K562 (cell line): ENCODE measurements at regions not wholly inside any gene's neighbourhood (a gene's known extent, or its start where the extent isn't known, plus 50 kb on each side); places are given as distances from the start of the nearest gene placed in this dataset.

Experiments
- ATAC-seq: fragments of 200-7000 bp; cut with Tn5 transposase; 3 replicates; pipeline ENCODE4 v1.9.1; 2020; ENCODE audit warnings: moderate library complexity
- BruUV-seq: library from RNA; stranded (reverse); fragments of 400-500 nt; replicated peaks from 2 replicates; lab custom pipeline; 2021; lab: Mats Ljungman, UMichigan
- CTCF ChIA-PET: fragments of 300-600 bp; formaldehyde crosslinking; extraction: SDS; loops from one replicate; lab custom pipeline; 2021; ENCODE audit warnings: low intra/inter-chr PET ratio; lab: Yijun Ruan, JAX
- POLR2A ChIA-PET: fragments of 300-600, 350-650 bp; sonication (Branson Sonifier 250); formaldehyde crosslinking; extraction: SDS; loops from one replicate; lab custom pipeline; 2021; ENCODE audit warnings: antibody characterized with exemption, inconsistent platforms; lab: Yijun Ruan, JAX
- DNase-seq, 4 experiments: peaks; one replicate each; pipeline versions ENCODE4 v3.0.0 to v3.0.0-alpha.2; 2011 to 2018; ENCODE audit warnings: low spot score in 3 of 4, mixed read lengths in 3 of 4; ENCODE audit errors: extremely low read depth in 1 of 4
- FAIRE-seq: peaks from 2 replicates; lab custom pipeline; 2011; peaks lifted over from hg19 to GRCh38; lab: Jason Lieb, UNC
- H2AFZ ChIP-seq: 2 replicates; pipeline ENCODE4 v1.6.0; 2011; ENCODE audit warnings: low read depth, low read length, control low read depth, inconsistent platforms
- H3K27ac ChIP-seq: fragments of 200-600 bp; 3 replicates; pipeline ENCODE4 v1.8.0; 2011; ENCODE audit warnings: low read depth, mild to moderate bottlenecking, control low read depth, inconsistent platforms, low read length, moderate library complexity, mixed read lengths; ENCODE audit errors: extremely low read depth
- H3K27me3 ChIP-seq, 2 experiments: fragments of 300-600 bp in 1 of 2; 2 replicates in 1 of 2; 3 replicates in 1 of 2; pipeline versions ENCODE4 v1.6.0 to v1.8.0; 2011; ENCODE audit warnings: inconsistent platforms in 2 of 2, low read length in 2 of 2, mild to moderate bottlenecking in 1 of 2, mixed read lengths in 1 of 2, moderate library complexity in 1 of 2; ENCODE audit not compliant: control insufficient read depth in 2 of 2, insufficient read depth in 2 of 2
- H3K36me3 ChIP-seq: fragments of 300-600 bp; 3 replicates; pipeline ENCODE4 v1.8.0; 2011; ENCODE audit warnings: mild to moderate bottlenecking, low read length, inconsistent platforms; ENCODE audit not compliant: control insufficient read depth, insufficient read depth
- H3K4me1 ChIP-seq, 2 experiments: fragments of 200-600 bp in 1 of 2; replicated peaks in 1 of 2; 2 replicates in 1 of 2; 3 replicates in 1 of 2; pipeline versions ENCODE4 v1.5.1 to v1.8.0; 2011; ENCODE audit warnings: inconsistent platforms in 2 of 2, low read length in 2 of 2, mild to moderate bottlenecking in 1 of 2, mixed read lengths in 1 of 2, moderate library complexity in 1 of 2; ENCODE audit not compliant: control insufficient read depth in 2 of 2, insufficient read depth in 2 of 2
- H3K4me2 ChIP-seq: 2 replicates; pipeline ENCODE4 v1.6.1; 2011; ENCODE audit warnings: low read length, control low read depth, inconsistent platforms, mixed read lengths; ENCODE audit not compliant: insufficient read depth
- H3K4me3 ChIP-seq: fragments of 200-600 bp; sonication (generic), shearing (Covaris generic); 2 replicates; pipeline ENCODE4 v1.5.1; 2016; ENCODE audit warnings: control low read depth, inconsistent platforms
- H3K79me2 ChIP-seq: fragments of 200-600 bp; 3 replicates; pipeline ENCODE4 v1.8.0; 2011; ENCODE audit warnings: low read length, inconsistent platforms; ENCODE audit not compliant: control insufficient read depth, insufficient read depth
- H3K9ac ChIP-seq, 2 experiments: 2 replicates each; pipeline versions ENCODE4 v1.6.0 to v1.6.1; 2011; ENCODE audit warnings: low read depth in 2 of 2, low read length in 2 of 2, control low read depth in 1 of 2, inconsistent platforms in 1 of 2, mild to moderate bottlenecking in 1 of 2, mixed read lengths in 1 of 2; ENCODE audit not compliant: insufficient read depth in 1 of 2
- H3K9me1 ChIP-seq: one replicate; pipeline ENCODE4 v1.6.0; 2011; ENCODE audit warnings: inconsistent platforms, mild to moderate bottlenecking, low read length, moderate library complexity; ENCODE audit not compliant: control insufficient read depth, insufficient read depth
- H3K9me3 ChIP-seq: replicated peaks from 2 replicates; pipeline ENCODE4 v1.5.1; 2011; ENCODE audit warnings: low read depth, low read length, inconsistent platforms; ENCODE audit not compliant: control insufficient read depth, insufficient read depth
- H4K20me1 ChIP-seq: replicated peaks from 2 replicates; pipeline ENCODE4 v1.6.1; 2011; ENCODE audit warnings: low read length, inconsistent platforms, mixed read lengths; ENCODE audit not compliant: control insufficient read depth, insufficient read depth
- CEBPG ChIP-seq, 3 experiments: fragments of 200-800 bp in 1 of 3; sonication (Bioruptor generic) in 1 of 3; sonication (generic) in 1 of 3; formaldehyde crosslinking in 1 of 3; IDR thresholded peaks in 2 of 3; conservative IDR thresholded peaks in 1 of 3; 2 replicates each; pipeline versions ENCODE4 v1.6.1 to v1.8.0; 2016 to 2022; ENCODE audit warnings: missing compliant biosample characterization in 2 of 3, missing genetic modification characterization in 2 of 3, mild to moderate bottlenecking in 1 of 3, missing genetic modification reagents in 1 of 3
- CHCHD3 ChIP-seq: fragments of 250-450 bp; sonication (Bioruptor Pico); IDR thresholded peaks from 2 replicates; pipeline ENCODE4 v2.1.2; 2022; ENCODE audit warnings: mild to moderate bottlenecking
- FOSL1 ChIP-seq: fragments of 200-800 bp; sonication (Bioruptor generic); conservative IDR thresholded peaks from 2 replicates; pipeline ENCODE4 v1.6.1; 2016; ENCODE audit warnings: missing genetic modification characterization, missing compliant biosample characterization
- HOXB6 ChIP-seq: fragments of 250-450 bp; sonication (Bioruptor Pico); IDR thresholded peaks from 2 replicates; pipeline ENCODE4 v1.5.1; 2022; ENCODE audit warnings: mild to moderate bottlenecking, borderline replicate concordance
- SMARCB1 ChIP-seq: IDR thresholded peaks from 2 replicates; pipeline ENCODE4 v1.6.1; 2011; ENCODE audit warnings: improper control_type of control experiment, low read depth; ENCODE audit not compliant: insufficient read length
- ZFX ChIP-seq: sonication (generic); formaldehyde crosslinking; IDR thresholded peaks from 2 replicates; pipeline ENCODE4 v1.8.0; 2022; ENCODE audit warnings: mild to moderate bottlenecking, missing genetic modification reagents, moderate library complexity
- ZNF830 ChIP-seq: fragments of 250-450 bp; sonication (Bioruptor Pico); IDR thresholded peaks from 2 replicates; pipeline ENCODE4 v1.5.0; 2021; ENCODE audit warnings: mild to moderate bottlenecking
- WGBS: fragments of 100-300 bp; shearing (Covaris generic); methylation state at CpG from one replicate; pipeline ENCODE4 v1.1.6; 2016; ENCODE audit warnings: low coverage, mixed read lengths; ENCODE audit not compliant: insufficient coverage; ENCODE audit errors: missing lambda C conversion rate; 5-methylcytosine and 5-hydroxymethylcytosine counted together
- in situ Hi-C: fragments of 300-500 bp; cut with MboI; formaldehyde crosslinking; loops from 4 replicates; pipeline ENCODE4 v1.15.0; 2018; ENCODE audit warnings: inconsistent platforms, mixed read lengths
- intact Hi-C: fragments of 100-400 bp; cut with micrococcal nuclease; formaldehyde crosslinking; loops from 2 replicates; pipeline ENCODE4 v1.14.2; 2022
- TF ChIP-seq, protein P1 (sequence below): fragments of 250-450 bp; sonication (Bioruptor Pico); IDR thresholded peaks from 2 replicates; pipeline ENCODE4 v1.4.0; 2020; ENCODE audit warnings: mild to moderate bottlenecking, moderate library complexity, borderline replicate concordance

DNA sequence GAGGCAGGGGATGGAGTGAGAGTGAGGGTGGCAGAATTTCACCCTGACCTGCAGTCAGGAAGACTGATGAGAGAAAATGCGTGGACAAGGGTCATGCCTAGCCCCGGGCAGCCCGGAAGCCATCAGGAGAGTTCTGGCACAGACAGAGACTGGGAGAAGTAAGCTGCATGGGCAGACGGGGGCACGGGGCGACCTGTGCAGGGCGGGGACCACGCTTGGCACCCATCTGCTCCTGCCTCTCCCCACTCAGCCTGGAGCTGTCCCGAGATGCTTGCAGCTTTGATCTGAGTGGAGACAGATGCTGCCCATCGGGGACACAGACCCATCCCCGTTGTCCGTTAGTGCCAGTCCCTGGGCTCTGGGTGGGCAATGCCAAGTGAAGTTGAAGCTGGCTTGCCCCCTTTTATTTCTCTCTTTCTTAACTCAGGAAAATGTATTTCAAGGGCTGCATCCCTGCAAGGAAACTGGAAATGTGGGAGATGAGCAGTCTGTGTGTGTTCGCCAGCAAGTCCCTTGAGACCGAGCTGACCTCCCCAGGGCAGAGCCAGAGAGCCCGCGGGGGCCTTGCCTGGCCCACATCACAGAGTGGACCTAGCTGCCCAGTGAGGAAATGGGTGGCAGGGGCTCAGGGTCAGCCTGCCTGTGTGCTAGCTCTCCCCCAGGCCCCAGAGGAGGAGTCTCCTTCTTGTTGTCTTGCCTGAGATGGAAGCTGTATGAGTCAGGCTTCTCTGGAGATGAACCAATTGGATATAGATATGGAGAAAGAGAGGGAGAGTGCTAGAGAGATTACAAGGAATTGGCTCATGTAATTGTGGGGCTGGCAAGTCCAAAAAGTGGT lies 121.3 kb upstream of the C1orf174 start:
- no peak for TF ChIP-seq CEBPG (CRISPR knock-in tag; IDR thresholded peaks at IDR 0.05)
- peak in 1 of 2 experiments; percentile 55; a peak in 1 of 4 replicates for TF ChIP-seq CEBPG (tag; conservative IDR thresholded peaks at IDR 0.05 in 1 of 2, IDR thresholded peaks at IDR 0.05 in 1 of 2)
- TF ChIP-seq ZFX (CRISPR knock-in tag), result no peak
- no peak for TF ChIP-seq SMARCB1
- no peak for TF ChIP-seq HOXB6 (CRISPR knock-in tag)
- TF ChIP-seq, protein P1, sequence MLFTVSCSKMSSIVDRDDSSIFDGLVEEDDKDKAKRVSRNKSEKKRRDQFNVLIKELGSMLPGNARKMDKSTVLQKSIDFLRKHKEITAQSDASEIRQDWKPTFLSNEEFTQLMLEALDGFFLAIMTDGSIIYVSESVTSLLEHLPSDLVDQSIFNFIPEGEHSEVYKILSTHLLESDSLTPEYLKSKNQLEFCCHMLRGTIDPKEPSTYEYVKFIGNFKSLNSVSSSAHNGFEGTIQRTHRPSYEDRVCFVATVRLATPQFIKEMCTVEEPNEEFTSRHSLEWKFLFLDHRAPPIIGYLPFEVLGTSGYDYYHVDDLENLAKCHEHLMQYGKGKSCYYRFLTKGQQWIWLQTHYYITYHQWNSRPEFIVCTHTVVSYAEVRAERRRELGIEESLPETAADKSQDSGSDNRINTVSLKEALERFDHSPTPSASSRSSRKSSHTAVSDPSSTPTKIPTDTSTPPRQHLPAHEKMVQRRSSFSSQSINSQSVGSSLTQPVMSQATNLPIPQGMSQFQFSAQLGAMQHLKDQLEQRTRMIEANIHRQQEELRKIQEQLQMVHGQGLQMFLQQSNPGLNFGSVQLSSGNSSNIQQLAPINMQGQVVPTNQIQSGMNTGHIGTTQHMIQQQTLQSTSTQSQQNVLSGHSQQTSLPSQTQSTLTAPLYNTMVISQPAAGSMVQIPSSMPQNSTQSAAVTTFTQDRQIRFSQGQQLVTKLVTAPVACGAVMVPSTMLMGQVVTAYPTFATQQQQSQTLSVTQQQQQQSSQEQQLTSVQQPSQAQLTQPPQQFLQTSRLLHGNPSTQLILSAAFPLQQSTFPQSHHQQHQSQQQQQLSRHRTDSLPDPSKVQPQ (CRISPR knock-in tag), result no peak
- TF ChIP-seq FOSL1 (tag), result 0 out of 2 replicates have a peak, but pooled peaks have one; percentile 37
- no peak for TF ChIP-seq CHCHD3 (CRISPR knock-in tag)
- no peak for TF ChIP-seq ZNF830 (CRISPR knock-in tag)
- Histone ChIP-seq H4K20me1 (peaks cover 4% of the 10 kb centered on the region; the same call in 1 of the 2 replicates), H3K4me2 (no peak overlapping the region), H3K79me2 (no peaks in the 10 kb centered on the region), H3K4me1 (peaks cover 0 to 7% of the 10 kb centered on the region in 2 experiments; a peak in 2 of 5 replicates), H2AFZ (no peak overlapping the region), H3K27ac (no peak overlapping the region), H3K9me3 (no peaks in the 10 kb centered on the region), H3K36me3 (no peaks in the 10 kb centered on the region), H3K9ac (no peak overlapping the region), H3K27me3 (peaks cover 9 to 50% of the 10 kb centered on the region in 2 experiments; a peak in 4 of 5 replicates), H3K9me1 (no peaks in the 10 kb centered on the region), H3K4me3 (no peak overlapping the region)
- ChIA-PET CTCF (no interaction called here), POLR2A (interaction anchor here (0.8 kb wide), 1 partner anchor 16 kb away, joined by 4 read pairs; no protein-coding TSS in a partner anchor)
- no TSS peak for BruUV-seq
- WGBS, result 3% methylated on average over 16 of the region's 16 CpGs
- no peak for DNase-seq
- in situ Hi-C loops (no loop called here), intact Hi-C loops (no loop called here)
- ATAC-seq, result no peak; the same call in 2 of the 3 replicates
- no peak for FAIRE-seq
